Glomerular visceral epithelial cell (primary cell): ENCODE measurements at regions not wholly inside any gene's neighbourhood (a gene's known extent, or its start where the extent isn't known, plus 50 kb on each side); places are given as distances from the start of the nearest gene placed in this dataset.

Source experiments
- DNase-seq: peaks from one replicate; pipeline ENCODE4 v3.0.0-alpha.2; 2016; ENCODE audit errors: extremely low spot score

DNA sequence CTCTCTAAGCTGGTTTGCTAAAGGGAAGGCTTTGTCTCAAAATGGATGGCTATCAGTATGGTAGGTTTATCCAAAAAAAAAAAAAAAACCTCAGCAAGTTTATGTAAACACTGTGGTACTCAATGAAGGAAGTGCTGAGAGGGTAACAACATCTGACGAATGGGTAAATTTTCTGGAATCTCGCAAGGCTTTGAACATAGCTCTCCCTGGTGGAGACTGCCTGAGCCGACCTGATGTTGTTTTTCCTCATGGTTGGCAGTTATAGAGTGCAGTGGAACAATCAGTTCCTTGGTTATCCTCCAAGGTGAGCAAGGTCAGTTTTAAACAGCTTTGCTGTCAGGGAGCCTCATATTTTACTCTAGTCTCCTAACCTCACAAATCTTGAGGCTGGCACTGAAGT lies 94.6 kb downstream of the ZPLD1 start:
- peak; percentile 4 for DNase-seq

DNA sequence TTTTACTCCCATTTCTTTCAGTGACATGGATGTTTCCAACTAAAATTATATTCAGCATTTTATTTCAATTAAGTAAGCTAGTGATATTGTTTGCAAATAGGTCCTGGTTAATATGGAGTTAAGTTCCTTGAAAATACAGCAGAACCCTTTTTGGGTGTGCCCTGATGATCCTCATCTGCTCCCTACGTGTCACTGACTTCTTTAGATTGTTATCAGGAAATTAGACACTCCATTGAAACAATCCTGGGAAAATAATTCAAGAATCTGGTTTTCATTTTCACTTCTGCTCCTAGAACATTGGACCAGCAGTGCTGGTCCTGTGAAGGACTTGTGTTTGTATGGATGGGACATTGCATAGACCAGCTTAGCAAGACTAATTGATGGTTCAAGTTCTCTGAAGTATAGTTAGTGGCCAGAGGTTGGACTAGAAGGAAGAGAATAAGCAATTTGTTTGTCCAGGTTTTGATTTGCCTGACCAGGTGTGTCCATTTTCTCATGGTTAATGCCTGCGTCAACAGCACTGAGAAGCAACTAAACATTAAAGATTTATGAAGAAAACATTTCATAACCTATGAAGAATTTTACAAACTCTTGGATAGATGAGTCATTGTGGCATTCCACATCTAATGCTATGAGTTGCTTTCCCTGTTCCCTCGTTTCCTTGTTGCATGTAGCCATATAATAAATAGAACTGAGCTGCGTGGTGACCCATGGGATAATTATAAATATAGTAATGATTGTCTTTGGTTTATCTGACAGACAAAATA lies 95.8 kb downstream of the ZPLD1 start:
- DNase-seq = peak; percentile 35

DNA sequence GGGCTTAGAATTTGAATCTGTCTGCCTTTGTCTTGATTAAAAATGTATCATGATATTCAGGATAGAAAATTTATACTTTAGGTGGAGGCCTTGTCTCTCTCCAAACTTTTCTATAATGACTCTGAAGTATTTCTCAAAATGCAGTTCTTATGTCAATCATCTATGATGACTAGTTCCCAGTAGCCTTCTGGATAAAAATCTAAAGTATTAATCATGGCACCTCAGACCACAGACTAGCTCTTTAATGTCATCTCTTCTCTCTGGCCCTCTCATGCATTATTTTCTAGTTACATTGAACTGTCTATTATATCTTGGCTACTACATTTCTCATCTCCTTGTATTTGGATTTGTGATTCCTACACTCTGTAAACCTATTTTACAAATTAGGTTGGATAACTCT lies 96.9 kb downstream of the ZPLD1 start:
- DNase-seq = peak; percentile 5

DNA sequence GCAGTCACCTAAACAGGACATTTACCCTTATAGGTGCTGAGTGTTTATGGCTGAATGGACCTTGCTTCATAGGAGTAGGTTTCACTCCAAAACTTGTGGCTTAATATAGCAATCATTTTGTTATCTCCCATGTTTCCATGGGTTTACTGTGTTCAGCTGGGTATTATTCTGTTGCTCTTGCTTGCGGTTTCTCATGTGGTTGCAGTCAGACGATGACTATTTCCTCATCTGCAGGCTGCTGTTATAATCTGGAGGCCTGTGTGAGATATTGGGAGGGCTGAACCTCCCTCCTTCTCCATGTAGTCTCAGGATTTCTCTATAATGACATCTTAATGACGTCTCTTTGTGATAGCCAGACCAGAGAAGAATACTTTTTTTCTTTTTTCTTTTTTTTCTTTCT lies 98.1 kb downstream of the ZPLD1 start:
- no peak for DNase-seq

DNA sequence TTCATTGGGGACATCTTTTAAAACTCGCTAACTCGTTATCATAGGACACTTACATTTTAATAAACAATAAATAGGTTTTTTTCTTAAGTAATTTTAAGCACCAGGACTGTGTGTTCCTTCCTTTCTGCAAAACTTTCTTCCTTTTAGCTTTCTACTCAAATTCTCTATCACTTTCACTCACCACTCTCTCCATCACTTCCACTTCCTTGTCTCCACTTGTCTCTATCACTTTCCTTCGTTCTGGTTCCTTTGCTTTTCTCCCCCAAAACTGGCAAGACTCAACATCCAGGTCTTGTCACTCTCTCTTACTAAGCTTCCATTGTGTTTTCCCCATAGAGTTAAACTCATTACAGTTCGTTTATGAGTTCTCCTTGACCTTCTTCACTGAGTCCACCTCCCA lies 99.0 kb downstream of the ZPLD1 start:
- no peak for DNase-seq

DNA sequence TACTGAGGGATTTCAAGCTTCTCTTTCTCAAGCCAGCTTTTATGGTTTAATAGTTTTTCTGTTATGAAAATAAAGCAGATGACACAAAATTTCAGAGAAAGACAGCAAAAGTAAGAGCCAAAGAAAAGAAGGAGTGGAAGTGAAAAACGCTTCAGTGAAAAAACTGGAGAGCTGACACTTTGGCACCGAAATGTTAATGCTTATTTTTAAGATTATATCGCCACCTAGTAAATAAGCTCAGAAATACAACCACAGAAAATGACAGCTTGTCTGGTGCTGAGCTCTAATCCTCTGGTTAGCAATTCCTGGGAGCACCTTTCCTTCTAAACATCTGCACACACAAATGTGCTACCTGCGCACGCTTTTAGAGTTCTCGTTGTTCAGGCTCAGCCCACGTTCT lies 101.6 kb downstream of the ZPLD1 start:
- peak; percentile 37 for DNase-seq

DNA sequence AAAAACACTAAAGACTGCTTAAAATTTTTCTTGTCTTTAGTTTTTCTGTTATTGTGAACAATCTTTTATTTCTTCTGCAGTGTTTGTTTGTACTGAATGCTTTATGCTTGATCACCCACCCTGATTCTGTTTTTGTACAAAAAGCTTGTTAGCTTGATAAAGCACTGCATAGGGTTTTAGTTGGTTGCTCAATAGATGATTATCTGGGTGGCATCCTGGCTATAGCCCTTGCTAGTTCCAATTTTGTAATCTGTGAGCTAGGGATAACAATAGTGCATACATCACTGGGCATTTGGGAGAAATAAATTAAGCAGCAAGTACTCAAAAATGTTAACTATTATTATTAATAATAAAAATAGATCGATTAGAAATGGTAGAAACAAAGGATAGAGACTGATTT lies 102.3 kb downstream of the ZPLD1 start:
- no peak for DNase-seq

DNA sequence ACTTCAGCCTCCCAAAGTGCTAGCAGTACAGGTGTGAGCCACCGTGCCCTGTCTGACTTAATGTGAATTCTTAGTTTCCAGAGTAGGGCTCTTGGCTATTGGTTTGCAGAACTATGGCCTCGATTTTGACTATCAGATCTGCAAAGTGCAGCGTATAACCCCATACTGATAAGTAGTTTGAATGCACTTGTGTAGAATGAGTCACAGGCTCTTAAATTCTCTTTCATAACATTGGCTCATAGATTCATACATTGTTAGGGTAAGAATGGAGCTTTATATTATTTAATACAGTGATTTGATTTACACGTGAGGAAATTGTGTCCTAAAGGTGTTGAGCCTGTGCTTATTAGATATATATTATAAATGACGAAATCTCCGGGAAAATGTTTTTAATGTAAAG lies 109.9 kb downstream of the ZPLD1 start:
- no peak for DNase-seq

DNA sequence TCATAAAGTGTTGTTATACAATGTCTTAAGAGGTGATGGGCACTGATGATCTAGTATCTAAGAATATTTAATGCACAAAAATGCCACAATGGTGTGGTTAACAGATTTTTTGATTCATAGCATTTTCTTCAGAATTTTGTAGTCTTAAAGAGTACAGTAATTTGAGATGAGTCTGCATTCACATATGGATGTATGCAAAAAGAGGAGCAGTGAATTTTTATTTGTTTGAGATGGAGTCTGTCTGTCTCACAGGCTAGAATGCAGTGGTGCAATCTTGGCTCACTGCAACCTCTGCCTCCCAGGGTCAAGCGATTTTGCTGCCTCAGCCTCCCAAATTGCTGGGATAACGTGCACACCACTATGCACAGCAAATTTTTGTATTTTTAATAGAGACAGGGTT lies 110.5 kb downstream of the ZPLD1 start:
- no peak for DNase-seq

DNA sequence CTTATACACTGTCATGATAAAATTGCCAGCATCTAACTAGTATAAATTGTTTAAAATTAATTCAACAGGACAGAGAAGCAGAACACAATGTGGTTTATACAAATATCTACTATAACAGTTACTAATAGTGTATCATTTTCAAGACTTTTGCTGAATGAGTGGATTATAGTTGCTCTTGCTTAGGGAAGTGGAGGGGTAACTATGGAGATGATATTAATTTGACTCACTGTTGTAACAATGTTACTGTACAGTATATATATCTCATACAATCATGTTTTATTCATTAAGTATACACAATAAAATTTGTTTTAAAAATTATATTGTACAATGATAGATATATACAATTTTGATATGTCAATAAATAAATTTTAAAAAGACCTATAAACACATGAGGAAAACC lies 119.1 kb downstream of the ZPLD1 start:
- no peak for DNase-seq

DNA sequence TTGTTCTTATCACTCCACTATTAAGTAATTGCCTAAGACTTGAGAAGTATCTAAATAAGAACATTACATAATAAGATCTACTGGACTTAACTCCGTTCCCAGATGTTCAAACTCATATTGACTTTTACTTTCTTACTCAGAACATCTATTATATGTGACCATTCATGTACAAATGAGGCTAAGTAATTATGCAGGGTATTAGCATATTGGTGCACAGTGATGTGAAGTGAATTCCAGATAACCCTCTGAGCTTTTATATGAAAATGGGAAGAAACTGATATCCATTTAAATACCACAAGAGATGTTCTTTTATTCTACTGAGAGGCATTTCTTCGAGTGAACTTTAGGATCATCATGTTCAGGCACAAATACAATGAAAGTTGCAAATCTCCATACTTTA lies 135.7 kb downstream of the ZPLD1 start:
- DNase-seq = no peak

DNA sequence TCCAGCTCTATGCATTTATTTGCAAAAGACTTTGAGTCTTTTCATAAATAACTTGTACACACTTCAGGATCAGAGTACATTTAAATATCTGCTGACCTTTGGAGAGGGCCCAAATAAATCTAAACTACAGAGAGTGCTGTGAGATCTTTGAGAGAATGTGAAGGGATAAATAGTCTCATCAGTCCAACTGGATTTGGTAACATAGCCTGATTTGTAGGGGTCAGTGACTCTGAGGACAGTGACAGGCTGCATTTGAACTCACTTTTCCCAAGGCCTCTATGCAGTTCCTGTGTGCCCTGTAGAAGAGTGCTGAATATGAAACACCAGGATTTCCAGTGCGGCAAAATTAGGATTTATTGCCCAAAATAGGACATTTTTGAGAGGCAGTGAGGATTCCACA lies 136.2 kb downstream of the ZPLD1 start:
- DNase-seq = no peak

DNA sequence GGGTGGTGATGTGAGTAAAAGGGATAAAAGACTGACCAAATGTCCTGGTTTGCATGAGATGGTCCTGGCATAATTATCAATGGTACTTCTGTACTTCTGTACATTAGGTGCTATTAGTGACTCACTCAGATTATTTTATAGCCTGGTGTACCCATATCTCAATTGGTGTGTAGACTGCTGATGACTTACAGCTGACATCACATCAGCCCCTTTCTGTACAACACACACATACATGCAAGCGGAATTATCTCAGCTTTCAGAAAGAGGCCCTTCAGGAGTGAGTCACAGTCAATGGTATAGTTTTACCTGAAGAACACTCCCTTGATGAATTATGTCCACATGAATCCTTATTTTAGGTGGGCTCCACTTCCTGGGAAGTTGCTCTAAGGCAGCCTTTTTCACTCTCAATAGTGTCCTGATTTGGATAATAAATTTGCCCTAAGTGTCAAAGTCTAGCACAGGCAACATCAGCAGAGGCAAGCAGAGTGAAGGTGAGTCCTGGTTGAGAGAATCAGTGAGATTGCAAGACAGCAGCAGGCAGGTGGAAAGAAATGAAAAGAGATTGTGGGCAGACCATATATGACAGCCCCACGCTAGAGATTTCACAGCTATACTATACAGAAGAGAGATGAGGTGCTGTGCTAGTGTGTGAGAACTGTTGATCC lies 137.0 kb downstream of the ZPLD1 start:
- DNase-seq = no peak

DNA sequence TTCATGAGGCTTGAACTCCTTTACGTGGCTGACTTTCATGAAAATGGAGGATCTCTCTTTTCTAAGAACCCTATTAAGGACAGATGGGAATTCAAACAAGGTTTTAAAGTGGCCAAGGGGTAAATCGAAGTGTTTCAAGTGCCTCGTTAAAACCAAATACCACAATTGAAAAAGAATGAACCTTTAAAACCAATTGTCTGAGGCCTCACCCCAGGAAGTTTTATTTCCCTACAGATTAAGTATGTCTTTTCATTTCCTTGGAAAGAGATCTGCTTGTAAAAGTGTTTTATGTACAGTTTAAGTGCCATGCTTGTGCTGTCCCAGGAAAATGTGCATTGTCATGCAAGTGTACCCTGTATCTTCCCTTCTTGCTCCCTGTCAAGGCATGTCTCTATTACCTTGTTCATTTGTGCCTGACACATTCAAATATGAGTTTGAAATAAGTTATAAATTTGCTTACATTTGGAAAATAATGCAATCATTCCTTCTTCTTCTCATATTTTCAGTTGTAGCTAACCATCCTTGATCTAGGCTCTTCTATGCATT lies 138.7 kb downstream of the ZPLD1 start:
- DNase-seq = no peak

DNA sequence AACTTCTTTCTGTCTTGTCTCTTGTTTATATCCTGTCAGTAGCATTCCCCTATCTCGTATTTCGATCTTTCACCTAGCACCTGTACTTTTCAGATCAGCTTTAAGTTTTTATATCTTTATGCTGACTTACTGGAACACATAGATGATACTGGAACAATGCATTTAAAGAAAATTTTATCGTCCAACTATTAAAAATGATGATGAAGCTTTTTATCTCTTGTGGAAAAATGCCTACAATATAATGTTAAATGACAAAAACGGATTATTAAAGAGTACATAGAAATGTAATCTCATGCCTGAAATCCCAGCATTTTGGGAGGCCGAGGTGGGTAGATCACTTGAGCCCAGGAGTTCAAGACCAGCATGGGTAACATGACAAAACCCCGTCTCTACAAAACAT lies 139.5 kb downstream of the ZPLD1 start:
- no peak for DNase-seq

DNA sequence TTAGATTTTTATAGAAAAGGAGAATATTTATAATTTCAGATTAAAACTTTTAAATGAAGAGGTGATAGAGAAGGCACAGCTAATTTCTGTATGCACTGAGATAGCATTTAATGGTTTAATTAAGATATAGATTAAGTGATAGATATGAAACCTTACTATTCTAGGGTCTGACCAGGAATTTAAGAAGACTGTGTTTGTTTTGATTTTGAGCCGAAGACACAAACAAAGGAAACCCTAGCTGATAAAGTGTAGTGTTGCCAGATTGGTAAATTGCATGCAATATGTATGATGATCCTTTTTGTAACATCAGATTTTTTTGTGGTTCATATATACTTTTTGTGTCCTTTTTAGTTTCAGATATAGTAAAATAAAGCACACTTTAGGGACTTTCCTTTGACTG lies 141.8 kb downstream of the ZPLD1 start:
- no peak for DNase-seq

DNA sequence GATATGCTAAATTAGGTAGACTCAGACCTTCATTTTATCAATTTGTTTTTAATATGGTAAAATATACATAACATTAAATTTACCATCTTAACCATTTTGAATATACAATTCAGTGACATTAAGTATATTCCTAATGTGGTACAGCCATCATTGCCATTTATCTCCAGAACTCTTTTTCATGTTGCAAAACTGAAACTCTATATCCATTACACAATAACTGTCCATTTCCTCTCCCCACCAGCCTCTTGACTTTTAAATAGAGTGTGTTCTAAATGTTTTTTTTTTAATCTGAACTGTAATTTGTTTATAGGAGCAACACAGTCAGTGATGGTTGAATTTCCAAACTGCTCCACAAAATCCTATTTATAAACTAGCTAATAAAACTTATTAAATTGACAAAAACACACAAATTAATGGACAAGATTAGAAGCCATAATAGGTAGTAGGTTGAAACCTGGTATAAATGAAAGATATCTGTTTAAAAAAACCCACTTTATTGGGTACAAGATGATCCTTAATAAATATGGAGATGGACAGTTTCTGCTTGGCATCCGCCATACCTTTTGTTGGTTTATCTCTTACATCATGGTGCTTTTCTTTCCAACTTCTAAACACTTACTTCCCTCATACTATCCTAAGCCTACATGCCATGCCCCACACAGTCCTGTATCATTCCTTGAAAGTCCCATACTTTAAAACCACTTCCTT lies 142.4 kb downstream of the ZPLD1 start:
- DNase-seq = no peak

DNA sequence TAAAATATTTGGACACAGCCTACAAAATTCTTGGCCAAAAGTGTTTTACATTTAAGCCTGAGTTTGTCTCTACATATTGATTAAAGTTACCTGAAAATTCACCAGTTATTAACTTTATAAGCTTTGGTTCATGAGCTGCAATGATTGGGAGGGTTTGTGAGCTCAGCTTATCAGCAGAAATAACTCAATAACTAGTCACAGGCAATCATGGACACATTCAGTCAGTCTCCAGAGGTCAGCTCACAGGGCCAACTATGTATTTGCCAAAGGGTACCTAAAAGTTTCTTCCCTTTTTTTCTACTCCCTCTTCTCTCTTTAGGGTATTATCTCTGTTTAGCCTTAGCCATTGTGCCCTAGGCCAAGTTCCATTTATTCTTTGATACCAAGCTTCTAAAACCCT lies 145.9 kb downstream of the ZPLD1 start:
- no peak for DNase-seq

DNA sequence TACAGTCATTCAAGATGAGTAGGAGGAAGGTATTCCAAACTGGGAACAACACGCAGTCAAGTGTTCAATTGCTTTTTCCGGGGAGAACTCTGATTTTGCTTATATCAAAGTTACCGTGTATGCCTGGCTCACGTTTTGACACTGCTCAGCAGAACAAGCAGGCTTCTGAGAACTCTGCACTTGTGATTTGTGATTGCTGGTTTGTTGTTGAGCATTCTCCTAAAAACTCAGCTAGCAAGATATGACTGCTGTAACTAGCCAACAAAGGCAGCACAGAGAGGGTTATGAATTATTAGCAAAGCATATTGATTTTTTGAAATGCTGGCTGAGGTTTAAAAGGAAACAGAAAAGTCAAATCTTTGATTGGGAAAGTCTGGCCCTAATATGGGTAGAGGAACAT lies 151.7 kb downstream of the ZPLD1 start:
- DNase-seq = no peak

DNA sequence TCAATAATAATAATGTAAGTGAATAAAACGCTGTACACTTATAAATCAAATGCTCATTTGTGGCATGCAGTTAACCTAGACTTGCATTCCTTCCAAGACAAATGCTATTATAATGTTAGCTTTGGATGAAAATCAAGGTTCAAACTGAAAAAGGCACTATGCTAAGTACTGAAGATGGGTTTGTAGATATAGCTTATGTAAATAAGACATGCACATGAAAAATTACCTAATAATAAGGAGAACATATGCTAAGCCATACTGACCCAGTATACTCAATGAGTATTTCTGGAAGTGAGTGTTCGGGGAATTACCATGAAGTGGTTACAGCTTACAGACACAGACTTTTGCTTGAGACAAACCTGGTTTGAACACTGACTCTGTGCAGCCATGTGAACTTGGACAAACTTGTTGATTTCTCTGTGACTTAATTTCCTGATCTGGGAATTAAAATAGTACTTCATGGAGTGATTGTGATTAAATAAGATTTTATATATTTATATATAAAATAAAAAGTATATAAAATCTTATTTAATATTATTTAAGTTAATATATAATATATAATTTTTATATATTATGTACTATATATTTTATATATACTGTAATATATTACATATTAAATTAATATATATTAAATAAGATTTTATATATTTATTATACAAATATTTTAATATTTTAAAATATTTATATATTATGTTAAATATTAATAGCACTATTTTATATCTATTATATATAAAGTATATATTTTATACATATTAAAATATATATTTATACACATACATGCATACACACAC lies 159.2 kb downstream of the ZPLD1 start:
- DNase-seq = no peak

DNA sequence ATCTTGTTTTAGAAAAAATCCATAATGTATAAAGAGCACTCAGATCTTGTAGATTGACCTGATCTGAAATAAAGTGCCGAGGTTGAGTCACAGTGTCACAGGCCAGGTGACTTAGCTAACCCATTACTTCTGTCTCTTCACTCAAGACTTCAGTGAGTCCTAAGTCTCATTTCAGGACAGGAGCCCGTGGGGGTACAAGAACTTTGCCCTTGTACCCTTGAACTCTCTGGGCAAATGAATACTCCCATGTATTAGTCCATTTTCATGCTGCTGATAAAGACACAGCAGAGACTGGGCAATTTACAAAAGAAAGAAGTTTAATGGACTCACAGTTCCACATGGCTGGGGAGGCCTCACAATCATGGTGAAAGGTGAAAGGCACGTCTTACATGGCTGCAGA lies 160.2 kb downstream of the ZPLD1 start:
- DNase-seq = no peak
